PC-9 (cell line): ENCODE measurements at regions not wholly inside any gene's neighbourhood (a gene's known extent, or its start where the extent isn't known, plus 50 kb on each side); places are given as distances from the start of the nearest gene placed in this dataset.

ENCODE experiments used
- CTCF ChIP-seq: fragments of 200-600 bp; sonication (generic); conservative IDR thresholded peaks from 2 replicates; pipeline ENCODE4 v1.6.1; 2017; ENCODE audit warnings: mixed run types, antibody characterized with exemption, mild to moderate bottlenecking, moderate library complexity
- EZH2 ChIP-seq: fragments of 200-600 bp; sonication (generic); IDR thresholded peaks from 2 replicates; pipeline ENCODE4 v1.8.0; 2017; ENCODE audit warnings: antibody characterized with exemption, low read depth

DNA sequence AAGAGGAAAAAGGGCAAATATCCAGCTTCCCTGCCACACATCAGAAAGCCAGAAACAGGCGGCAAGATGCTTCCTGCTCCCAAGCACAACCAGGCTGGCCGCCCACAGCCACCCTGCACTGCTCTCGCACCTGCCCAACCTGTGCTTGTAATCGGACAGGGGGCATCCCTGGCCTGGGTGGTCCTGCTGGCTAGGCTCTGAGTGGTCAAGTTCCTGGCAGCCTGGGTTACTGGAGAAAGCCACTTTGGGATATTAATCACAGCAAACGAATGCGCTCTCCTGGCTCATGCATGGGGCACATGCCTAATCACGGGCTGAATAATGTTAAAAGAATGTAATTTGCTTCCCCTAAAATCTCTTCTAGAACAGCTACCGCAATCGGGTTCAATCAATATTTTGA is 442.4 kb downstream of the MCTP2 start:
- TF ChIP-seq CTCF, result no peak
- no peak for TF ChIP-seq EZH2
